ENCODE measurements at regions not wholly inside any gene's neighbourhood (a gene's known extent, or its start where the extent isn't known, plus 50 kb on each side); places are given as distances from the start of the nearest gene placed in this dataset.

GRCh38 chrX:107324493-107325310, 118.3 kb downstream of the DNAAF6 start:
- Histone ChIP-seq H3K36me3 (no peaks in the 10 kb centered on the region), H3K27me3 (peaks cover 0 to 77% of the 10 kb centered on the region in 2 donors), H3K4me1 (no peaks in the 10 kb centered on the region), H3K9me3 (no peaks in the 10 kb centered on the region), H3K4me3 (no peak overlapping the region), H3K27ac (no peak overlapping the region)
- TF ChIP-seq POLR2AphosphoS5 (IDR thresholded peaks at IDR 0.05) (no peak), CTCF (IDR thresholded peaks at IDR 0.05) (no peak), POLR2A (IDR thresholded peaks at IDR 0.05) (no peak)
- intact Hi-C loops (cut with DNase I; ENCODE audit: low total_unique reads) = no loop called here
- no peak for DNase-seq (ENCODE audit: low spot score in 2 of 2)

- intact Hi-C loops (cut with DNase I; ENCODE audit: low total_unique reads) = no loop called here
Observed at GRCh38 chrX:107325467-107325866, 119.1 kb downstream of the DNAAF6 start.

GRCh38 chrX:107348051-107348450, 101.4 kb upstream of the FRMPD3 start:
- no peak overlapping the region for H3K4me3 ChIP-seq
- TF ChIP-seq CTCF (IDR thresholded peaks at IDR 0.05) (no peak), POLR2A (IDR thresholded peaks at IDR 0.05) (no peak), POLR2AphosphoS5 (IDR thresholded peaks at IDR 0.05) (no peak)
- no peaks in the 10 kb centered on the region for H3K9me3 ChIP-seq
- intact Hi-C loops (cut with DNase I; ENCODE audit: low total_unique reads) = no loop called here
- H3K36me3 ChIP-seq = no peaks in the 10 kb centered on the region
- H3K27ac ChIP-seq = no peak overlapping the region
- DNase-seq (ENCODE audit: low spot score in 2 of 2) = no peak
- peaks cover 0 to 45% of the 10 kb centered on the region in 2 donors for H3K27me3 ChIP-seq
- no peaks in the 10 kb centered on the region for H3K4me1 ChIP-seq

More at GRCh38 chrX:107325467-107325866, 119.1 kb downstream of the DNAAF6 start:
- Histone ChIP-seq H3K27me3 (peaks cover 0 to 77% of the 10 kb centered on the region in 2 donors), H3K27ac (no peak overlapping the region), H3K9me3 (no peaks in the 10 kb centered on the region), H3K4me1 (no peaks in the 10 kb centered on the region), H3K36me3 (no peaks in the 10 kb centered on the region), H3K4me3 (no peak overlapping the region)
- TF ChIP-seq POLR2AphosphoS5 (IDR thresholded peaks at IDR 0.05) (no peak), POLR2A (IDR thresholded peaks at IDR 0.05) (no peak), CTCF (IDR thresholded peaks at IDR 0.05) (no peak)
- DNase-seq (ENCODE audit: low spot score in 2 of 2) = no peak

- intact Hi-C loops (cut with DNase I; ENCODE audit: low total_unique reads) = no loop called here
- no peak overlapping the region for H3K27ac ChIP-seq
- TF ChIP-seq CTCF (IDR thresholded peaks at IDR 0.05) (no peak), POLR2AphosphoS5 (IDR thresholded peaks at IDR 0.05) (no peak), POLR2A (IDR thresholded peaks at IDR 0.05) (no peak)
- H3K36me3 ChIP-seq = no peaks in the 10 kb centered on the region
- H3K4me3 ChIP-seq = no peak overlapping the region
- no peaks in the 10 kb centered on the region for H3K9me3 ChIP-seq
- no peak for DNase-seq (ENCODE audit: low spot score in 2 of 2)
- H3K4me1 ChIP-seq = no peaks in the 10 kb centered on the region
- H3K27me3 ChIP-seq = peaks cover 0 to 53% of the 10 kb centered on the region in 2 donors
Observed at GRCh38 chrX:107348990-107349389, 100.5 kb upstream of the FRMPD3 start.

- DNase-seq (ENCODE audit: low spot score in 2 of 2) = no peak
- Histone ChIP-seq H3K27me3 (peaks cover 0 to 67% of the 10 kb centered on the region in 2 donors), H3K9me3 (no peaks in the 10 kb centered on the region), H3K4me3 (no peak overlapping the region), H3K36me3 (no peaks in the 10 kb centered on the region), H3K27ac (no peak overlapping the region), H3K4me1 (no peaks in the 10 kb centered on the region)
- intact Hi-C loops (cut with DNase I; ENCODE audit: low total_unique reads) = loop anchor here (5.0 kb wide), 1 partner anchor 58 kb away; no protein-coding TSS in a partner anchor
- TF ChIP-seq CTCF (IDR thresholded peaks at IDR 0.05) = no peak
- TF ChIP-seq POLR2A (IDR thresholded peaks at IDR 0.05) = no peak
Observed at GRCh38 chrX:107355533-107355932, 93.9 kb upstream of the FRMPD3 start.
